ENCODE measurements at regions not wholly inside any gene's neighbourhood (a gene's known extent, or its start where the extent isn't known, plus 50 kb on each side); places are given as distances from the start of the nearest gene placed in this dataset.

- TF ChIP-seq CTCF (IDR thresholded peaks at IDR 0.05) (no peak), POLR2AphosphoS5 (IDR thresholded peaks at IDR 0.05) (no peak), POLR2A (IDR thresholded peaks at IDR 0.05) (no peak), EP300 (IDR thresholded peaks at IDR 0.05) (no peak)
These were observed 298.6 kb upstream of the ZNF717 start for GRCh38 chr3:76083992-76084391.

Data from stomach (tissue), 4 donors.